Fibroblast of the aortic adventitia (primary cell): ENCODE measurements at regions not wholly inside any gene's neighbourhood (a gene's known extent, or its start where the extent isn't known, plus 50 kb on each side); places are given as distances from the start of the nearest gene placed in this dataset.

Source experiments
- DNase-seq: peaks from one replicate; pipeline ENCODE4 v3.0.0-alpha.2; 2010; ENCODE audit warnings: low read depth
- H3K4me3 ChIP-seq: 2 replicates; pipeline ENCODE4 v1.5.1; 2011; ENCODE audit warnings: low read depth, mild to moderate bottlenecking, control low read depth, low read length, moderate library complexity
- TF ChIP-seq, protein P1 (sequence below): IDR thresholded peaks from 2 replicates; pipeline ENCODE4 v1.5.1; 2011; ENCODE audit warnings: mild to moderate bottlenecking, low read length, control low read depth, inconsistent platforms; ENCODE audit not compliant: insufficient read depth

DNA sequence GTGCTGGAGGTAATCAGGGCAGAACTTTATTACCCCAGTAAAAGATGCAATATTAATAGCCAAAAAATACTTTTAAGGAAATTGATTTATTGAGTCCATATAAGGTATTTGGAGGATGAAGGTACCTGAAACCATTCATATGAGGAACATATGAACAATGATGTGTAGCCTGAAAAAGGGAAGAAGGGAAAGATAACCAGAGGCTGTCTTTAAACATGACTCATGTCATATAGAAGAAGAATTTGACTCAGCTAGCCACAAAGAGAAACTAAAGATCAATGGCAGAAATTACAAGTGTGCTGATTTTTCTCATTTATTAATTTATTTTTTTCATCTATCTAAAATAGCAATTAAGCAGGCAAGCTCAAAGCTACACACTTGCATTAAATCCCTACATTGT, 136.2 kb upstream of the DUSP10 start:
- TF ChIP-seq, protein P1, sequence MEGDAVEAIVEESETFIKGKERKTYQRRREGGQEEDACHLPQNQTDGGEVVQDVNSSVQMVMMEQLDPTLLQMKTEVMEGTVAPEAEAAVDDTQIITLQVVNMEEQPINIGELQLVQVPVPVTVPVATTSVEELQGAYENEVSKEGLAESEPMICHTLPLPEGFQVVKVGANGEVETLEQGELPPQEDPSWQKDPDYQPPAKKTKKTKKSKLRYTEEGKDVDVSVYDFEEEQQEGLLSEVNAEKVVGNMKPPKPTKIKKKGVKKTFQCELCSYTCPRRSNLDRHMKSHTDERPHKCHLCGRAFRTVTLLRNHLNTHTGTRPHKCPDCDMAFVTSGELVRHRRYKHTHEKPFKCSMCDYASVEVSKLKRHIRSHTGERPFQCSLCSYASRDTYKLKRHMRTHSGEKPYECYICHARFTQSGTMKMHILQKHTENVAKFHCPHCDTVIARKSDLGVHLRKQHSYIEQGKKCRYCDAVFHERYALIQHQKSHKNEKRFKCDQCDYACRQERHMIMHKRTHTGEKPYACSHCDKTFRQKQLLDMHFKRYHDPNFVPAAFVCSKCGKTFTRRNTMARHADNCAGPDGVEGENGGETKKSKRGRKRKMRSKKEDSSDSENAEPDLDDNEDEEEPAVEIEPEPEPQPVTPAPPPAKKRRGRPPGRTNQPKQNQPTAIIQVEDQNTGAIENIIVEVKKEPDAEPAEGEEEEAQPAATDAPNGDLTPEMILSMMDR: no peak
- no peak for DNase-seq
- no peak overlapping the region for H3K4me3 ChIP-seq

DNA sequence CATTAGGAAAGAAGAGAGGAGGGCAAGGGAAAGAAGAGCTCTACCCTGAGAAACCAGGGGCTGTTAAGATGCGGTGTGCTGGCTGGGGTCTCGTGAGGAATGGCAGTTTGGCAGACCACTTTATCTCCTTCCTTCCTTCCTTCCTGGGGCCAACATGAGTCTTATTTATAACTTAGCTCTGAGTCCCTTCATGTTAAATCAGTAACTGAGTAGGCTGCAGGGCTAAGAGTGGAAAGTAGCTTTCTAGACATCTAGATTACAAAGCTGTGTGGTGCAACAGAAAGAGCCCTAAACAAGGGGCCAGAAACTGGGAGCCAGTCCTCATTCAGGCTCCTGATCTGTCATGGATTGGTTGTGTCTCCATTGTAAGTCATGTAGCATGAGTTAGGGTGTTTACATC, 135.4 kb upstream of the DUSP10 start:
- no peak for DNase-seq
- TF ChIP-seq, protein P1: no peak
- no peak overlapping the region for H3K4me3 ChIP-seq

DNA sequence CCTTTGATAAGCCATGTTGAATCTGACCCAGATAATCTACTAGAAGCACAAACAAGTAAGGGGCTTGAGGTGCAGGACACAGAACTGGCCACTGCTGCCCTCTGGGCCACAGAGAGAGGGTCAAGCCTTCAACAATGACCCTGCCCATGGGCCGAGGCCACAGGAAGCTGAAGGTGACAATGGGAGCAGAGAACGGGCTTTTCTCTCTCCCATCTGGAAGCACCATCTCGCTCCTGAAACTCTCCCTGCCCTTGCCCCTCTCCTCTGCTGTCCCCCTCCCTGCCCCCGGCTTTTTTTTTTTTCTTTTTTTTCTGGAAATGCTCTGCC, 133.1 kb upstream of the DUSP10 start:
- TF ChIP-seq, protein P1: no peak
- no peak overlapping the region for H3K4me3 ChIP-seq
- no peak for DNase-seq

DNA sequence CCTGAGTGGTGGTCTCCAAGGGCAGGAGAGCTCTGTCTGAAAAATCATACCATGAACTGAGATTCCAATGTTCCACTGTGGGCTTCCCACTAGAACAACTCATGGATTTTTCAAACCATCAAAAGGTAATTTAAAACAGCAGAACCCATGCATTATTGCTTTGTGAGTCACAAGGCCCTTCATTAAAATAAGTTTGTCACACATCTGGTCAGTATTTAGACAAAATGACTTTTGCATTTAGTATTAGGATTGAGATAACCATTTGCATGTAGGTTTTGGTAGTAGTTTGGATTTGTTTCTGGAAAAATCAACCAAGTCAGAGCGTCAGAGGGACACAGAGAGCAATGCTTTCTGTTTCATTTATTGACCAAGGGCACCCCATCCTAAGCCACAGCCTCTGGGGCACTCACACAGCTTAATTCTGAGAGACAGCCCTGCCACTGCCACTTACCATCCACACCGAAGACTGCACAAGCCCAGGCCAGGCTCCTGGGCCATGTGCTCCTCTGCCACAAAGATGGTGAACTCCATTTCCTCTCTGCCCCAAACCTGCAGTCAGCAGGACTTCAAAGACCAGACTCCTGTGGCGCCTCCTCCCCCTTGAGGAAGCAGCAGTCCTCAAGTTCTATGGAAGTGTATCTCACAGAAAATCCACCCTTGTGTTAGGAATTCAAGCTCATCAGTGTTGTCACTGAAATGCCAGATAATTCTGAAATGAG, 132.6 kb upstream of the DUSP10 start:
- H3K4me3 ChIP-seq: no peak overlapping the region
- DNase-seq: peak; percentile 35
- TF ChIP-seq, protein P1: no peak

DNA sequence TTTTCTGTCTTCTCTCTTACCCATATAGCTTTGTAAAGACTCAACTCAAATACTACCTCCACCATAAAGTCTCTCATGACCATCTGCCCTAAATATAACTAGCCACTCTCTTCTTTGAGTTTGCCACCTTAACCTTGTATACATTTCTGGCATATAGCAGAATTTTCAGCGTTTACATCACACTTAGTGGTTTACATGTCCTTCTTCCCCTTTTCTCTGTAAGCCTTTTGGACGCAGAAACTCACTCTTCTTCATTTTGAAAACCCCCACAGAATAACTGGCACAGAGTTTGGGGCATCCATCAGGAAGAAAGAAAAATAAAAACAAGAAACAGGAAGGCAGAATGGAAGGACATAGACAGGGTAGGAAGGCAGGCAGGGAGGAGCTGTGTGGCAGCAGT, 131.8 kb upstream of the DUSP10 start:
- no peak for DNase-seq

DNA sequence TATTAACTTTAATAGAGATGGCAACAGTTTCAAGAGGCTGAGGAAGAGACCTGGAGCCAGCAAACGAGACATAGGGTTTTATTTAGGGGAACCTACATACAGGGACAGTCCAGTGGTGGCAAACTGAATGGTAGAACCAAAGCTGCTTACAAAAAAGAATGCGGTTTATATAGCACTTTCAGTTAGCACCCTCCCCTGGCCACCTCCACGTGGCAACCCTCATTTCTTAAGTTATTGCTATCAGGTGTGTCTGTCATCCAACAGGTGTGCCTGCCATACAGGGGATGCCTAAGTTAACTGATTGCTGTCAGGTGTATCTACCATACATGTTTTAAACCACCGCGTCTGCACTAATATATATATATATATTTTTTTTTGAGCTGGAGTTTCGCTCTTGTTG, 129.2 kb upstream of the DUSP10 start:
- no peak for DNase-seq
- no peak overlapping the region for H3K4me3 ChIP-seq
- TF ChIP-seq, protein P1: no peak

More for the DNA sequence above, 131.8 kb upstream of the DUSP10 start:
- no peak overlapping the region for H3K4me3 ChIP-seq
- TF ChIP-seq, protein P1: no peak

DNA sequence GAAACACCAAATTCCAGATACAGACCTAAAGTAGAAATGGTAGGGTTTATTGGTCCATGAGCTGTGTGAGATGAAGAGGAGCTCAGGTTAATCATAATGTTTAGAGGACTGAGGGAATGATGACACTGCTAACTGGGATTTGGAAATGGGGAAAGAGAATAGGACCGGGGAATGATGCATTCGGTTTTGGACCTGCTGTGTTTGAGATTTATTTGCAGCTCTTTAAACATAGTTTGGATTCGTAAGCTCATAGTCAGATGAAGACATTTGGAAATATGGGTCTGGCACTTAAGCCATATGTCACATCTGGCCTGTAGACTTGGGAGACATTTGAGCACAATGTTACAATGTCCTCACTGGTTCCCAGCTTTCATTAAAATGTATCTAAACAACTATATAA, 127.9 kb upstream of the DUSP10 start:
- H3K4me3 ChIP-seq: no peak overlapping the region
- DNase-seq: peak; percentile 49
- TF ChIP-seq, protein P1: no peak
